Activated T-cell treated with anti-CD3 and anti-CD28 coated beads, Interleukin-2, amount 50 U/mL, for 48 hours (primary cell): ENCODE measurements at regions not wholly inside any gene's neighbourhood (a gene's known extent, or its start where the extent isn't known, plus 50 kb on each side); places are given as distances from the start of the nearest gene placed in this dataset.
"Not testable (repeated sequence)": the region's sequence is repeated elsewhere in the genome, so short reads cannot be mapped to it uniquely, and the experiment has no call there.

ENCODE experiments used
- DNase-seq, 2 experiments: peaks; one replicate each; pipeline ENCODE4 v3.0.0-alpha.2; 2020

DNA sequence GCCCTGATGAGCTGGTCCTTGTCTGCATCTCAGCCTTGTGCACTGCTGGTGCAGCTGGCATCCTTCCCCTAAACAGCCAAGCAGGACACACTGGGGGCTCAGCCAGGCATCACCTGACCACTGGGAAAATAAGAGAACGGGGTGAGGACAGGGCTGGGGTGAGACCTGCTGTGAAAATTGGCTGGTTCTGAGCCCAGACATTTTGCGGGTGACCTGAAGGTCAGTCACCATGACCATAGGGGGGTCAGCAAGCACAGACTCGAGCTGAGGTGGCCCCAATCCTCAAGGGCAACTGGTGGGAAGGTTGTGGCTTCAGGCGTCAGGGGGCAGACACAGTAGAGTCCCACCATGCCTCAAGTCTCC, 144.9 kb upstream of the TWIST2 start:
- DNase-seq, result no peak

DNA sequence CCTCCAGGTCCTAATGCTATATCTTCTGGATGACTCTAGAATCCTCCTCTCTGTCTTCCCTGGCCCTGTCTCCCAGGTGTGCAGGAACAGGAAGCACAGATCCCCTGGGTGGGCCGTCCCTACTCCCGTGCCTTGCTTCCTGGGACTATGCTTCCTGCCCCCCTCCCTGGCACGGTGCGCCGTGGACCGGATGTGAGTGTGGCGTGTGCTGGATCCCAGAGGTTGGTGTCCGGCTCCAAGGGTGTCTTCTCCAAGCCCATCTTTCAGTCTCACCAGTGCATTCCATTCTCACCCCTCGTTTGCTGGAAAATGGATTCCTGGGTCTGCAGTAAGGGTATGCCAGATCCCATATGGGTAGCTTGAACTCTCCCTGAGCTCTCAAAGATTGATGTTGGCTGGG, 144.4 kb upstream of the TWIST2 start:
- no peak for DNase-seq

DNA sequence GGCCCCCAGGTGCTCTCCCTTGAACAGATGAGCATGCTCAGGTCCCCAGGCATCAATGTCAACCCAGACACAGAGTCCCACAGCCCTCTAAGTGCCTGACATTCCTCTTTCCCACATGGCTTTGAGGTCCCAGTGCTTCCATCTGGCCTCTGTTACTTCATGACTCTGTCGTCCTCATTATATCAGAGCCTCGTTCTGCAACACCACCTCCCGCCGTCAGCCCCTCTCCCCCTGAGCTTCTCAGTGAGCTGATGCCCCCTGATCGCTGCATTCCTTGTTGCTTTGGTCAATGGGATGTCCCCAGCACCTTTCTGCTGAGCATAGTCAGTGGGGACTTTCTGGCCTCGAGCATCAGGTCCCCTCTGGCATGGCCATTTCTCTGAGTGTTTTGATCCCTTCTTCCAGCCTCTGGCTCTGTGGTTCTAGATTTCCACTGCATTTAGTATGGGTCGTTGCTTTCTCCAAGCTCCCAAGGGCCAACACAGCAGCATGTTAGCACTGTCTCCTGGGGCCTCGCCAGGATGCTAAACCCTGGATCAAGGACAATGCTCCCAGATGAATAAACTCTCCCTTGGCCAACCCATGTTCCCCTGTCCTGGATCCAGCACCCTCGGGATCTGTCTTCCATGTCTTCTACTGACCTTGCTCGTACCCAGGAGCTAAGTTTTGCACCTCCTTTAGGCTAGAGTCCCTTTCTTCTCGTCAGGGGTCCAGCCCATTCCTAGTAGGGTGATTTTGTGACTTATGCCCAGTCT, 143.2 kb upstream of the TWIST2 start:
- DNase-seq, result peak in 1 of 2 experiments; percentile 10

DNA sequence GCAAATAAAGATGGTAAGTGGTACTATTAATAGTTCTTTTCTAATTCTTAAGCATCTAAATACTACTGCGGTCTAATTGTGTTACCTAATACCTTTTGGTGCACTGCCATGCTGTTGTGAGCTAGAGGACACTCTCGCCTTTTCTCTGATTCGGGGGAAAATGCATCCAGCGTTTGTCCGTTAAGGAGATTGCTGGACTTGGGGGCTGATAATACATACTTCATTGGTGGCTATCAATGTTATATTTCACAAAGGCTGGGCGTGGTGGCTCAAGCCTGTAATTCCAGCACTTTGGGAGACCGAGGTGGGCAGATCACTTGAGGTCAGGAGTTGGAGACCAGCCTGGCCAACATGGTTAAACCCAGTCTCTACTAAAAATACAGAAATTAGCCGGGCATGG, 141.7 kb upstream of the TWIST2 start:
- DNase-seq, result no peak

DNA sequence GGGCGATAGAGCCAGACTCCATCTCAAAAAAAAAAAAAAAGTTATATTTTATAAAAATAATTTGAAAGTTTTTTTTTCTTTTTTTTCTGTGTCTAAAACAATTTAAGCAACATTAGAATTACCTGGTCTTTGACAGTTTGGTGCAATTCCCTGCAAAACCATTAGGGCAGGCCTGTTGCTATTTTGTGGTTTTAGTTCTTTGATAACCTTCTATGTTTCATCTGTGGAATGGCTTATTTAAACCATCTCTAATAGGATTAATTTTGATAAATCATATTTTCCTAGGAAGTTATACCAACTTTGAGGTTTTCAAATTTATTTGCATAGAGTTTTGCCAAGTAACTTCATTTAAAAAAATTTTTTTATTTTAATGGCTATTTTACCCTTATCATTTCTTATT, 141.2 kb upstream of the TWIST2 start:
- no peak for DNase-seq

DNA sequence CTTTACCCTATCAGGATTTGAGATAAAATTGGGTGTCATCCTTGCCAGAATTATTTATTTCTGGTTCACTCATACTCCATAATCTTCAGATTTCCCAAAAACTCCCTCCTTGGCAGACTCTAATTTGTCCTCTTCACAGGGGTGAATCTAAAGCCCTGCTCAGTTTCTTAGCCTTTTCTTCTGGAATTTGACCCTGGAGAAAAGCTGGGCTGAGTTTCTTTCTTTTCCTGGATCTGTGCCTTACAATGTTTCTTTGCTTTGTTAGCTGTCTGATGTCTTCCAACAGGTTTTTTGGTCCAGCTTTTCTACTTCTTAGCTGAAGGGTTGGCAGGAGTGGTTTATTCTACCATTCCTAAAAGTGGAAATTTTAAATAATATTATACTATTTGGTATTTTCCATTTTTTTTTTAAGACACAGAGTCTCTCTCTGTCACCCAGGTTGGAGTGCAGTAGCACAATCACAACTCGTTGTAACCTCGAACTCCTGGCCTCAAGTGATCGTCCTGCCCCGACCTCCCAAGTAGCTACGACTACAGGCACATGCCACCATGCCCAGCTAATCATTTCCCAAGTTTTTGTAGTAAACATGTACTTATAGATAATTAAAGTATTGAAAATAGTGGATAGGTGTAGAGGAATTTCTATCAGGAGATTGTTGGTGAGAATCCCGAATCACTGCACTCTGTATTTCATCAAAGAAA, 138.4 kb upstream of the TWIST2 start:
- no peak for DNase-seq

DNA sequence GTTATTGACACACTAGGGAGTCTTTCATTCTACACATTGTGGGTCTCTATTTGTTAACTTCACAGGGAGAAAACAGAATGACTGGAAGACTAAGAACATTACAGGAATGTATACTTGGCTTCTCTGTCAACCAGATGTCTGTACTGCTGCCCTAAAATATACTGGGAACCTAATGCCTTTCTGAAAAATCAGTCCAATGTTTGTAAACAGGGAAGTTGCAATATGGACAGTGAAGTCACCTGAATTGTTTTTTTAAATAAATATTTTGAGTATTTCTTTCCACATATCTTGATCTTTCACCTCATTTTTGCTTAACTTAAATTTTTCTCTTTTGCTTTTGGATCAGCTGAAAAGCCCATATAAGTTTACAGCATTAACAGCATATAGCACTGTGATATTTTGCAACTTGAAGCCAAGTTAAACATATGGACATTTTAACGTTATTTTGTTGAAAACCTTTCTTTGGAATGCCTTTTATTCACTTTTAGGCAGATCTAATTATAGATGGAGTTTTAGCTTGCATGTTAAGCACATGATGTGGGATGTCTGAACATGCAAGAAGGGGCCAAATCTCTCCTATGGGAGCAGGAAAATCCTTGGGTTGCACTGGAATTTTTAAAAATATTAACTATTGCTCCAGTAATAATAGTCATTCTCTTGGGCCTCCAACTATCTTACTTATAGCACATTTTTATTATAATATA, 137.7 kb upstream of the TWIST2 start:
- no peak for DNase-seq

DNA sequence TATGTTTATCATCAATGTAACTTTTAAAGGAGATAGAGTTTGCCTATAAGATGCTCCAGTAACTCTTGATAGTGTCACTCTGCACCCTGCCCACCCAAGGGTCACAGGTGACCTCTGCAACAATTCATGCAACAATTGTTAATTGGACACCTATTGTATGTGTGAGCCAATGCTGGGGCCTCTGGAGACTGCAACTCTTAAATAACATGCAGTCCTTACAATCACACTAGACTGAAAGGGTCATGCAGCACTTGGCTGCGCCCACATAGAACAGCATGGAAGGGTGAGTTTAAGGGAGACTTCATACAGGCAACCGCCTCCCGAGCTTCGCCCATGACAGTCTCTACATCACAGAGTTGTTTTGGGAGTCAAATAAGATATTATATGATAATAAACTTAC, 137.1 kb upstream of the TWIST2 start:
- DNase-seq, result no peak

DNA sequence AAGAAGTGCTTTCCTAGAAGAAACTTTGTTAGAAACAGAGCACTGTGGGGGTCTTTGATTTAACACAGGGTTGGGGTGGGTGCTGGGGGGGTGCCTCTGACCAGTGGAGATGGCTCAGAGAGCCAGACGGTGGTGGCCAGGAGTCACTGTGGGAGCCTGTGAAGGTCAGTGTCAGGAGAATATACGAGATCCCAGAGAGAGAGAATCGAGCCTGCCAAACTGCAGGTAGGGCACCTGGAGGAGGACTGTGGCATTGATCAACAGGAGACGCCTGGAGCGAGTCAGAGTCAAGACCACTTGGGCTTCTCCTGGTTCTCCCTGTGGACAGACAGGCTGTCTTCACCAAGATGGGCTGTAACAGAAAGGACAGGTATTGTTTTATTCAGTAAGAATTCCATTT, 136.5 kb upstream of the TWIST2 start:
- DNase-seq, result no peak

DNA sequence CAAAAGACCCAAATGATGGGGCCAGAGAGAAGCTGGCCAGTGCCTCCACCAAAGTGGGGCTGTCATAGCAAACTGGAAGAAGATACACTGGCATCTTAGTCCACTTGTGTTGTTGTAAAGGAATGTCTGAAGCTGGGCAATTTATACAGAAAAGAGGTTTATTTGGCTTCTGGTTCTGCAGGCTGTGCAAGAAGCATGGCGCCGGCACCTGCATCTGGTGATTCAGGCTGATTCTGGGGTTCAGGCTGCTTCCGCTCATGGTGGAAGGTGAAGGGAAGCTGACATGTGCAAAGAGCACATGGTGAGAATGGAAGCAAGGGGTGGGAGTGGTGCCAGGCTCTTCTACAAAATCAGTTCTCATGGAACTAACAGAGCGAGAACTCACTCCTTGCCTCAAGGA, 135.9 kb upstream of the TWIST2 start:
- no peak for DNase-seq

DNA sequence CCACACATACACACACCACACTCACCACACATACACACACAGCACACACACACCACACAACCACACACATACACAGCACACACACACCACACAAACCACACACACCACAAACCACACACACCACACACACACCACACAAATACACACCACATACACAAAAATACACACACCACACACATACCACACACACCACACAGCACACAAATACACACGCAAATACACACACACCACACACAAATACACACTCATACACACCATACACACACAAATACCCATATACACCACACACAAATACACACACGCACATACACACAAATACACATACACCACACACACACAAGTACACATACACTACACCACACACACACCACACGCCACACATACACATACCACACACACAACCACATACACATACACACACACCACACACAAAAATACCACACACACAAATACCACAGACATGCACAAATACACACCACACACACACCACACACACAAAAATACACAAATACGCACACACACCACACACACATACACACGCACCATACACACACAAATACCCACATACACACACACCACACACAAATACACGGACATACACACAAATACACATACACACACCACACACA, 134.6 kb upstream of the TWIST2 start:
- DNase-seq, result peak in 1 of 2 experiments; percentile 4

DNA sequence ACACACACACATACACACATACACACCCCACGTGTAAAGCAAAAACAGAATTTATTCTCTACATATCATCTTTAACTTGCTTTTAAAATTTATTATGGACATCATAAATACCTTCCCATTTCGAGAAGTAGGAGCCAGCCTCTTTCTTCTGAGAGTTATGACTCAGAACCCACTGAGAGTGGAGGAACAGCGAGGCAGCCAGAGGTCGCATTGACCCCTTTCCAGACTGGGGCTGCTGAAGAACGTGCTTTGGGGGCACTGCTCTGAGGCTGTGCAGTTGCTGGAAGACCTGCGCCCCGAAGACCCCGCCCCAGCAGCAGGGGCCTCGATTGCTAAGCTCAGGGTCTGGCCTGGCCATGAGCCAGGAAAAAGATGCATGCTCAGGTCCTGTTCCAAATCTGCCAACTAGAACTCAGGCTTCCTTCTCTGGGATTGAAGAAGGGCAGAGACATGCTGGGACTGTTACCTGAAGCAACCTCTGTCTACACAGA, 133.8 kb upstream of the TWIST2 start:
- peak in 1 of 2 experiments; percentile 9 for DNase-seq

DNA sequence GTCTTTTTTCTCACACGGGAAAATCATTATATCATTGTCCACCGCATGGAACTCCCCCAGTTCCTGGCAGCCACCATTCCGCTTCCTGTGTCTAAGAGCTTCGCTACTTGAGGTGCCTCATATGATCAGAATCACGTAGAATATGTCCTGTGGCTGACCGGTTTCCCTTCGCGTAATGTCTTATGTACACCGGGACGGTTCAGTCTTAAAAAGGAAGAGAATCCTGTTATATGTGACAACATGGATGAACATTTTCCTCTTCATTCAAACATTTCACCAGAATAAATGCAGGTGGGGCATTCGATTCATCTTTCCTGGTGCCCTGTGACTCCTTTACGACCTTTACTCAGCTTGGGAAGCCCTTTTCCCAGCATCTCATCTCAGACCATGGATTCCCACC, 131.7 kb upstream of the TWIST2 start:
- no peak for DNase-seq

DNA sequence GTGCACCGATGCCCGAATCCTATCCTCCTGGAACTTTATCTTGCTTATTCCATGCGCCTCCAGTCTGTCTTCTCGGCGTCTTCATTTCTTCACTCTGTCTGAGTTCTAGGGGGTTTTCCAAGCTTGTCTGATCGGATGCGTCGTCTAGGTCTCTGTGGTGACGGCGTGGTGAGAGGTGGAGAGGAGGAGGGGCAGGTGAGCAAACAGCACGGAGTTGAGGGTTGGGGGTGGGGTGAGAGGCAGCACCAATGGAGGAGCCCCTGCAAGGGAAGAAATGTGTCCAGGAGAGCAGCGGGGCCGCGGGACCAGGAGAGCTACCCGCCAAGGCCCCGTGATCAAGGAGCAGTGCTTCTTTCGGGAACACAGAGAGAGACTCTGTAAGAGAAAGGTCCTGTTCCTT, 131.3 kb upstream of the TWIST2 start:
- no peak for DNase-seq

DNA sequence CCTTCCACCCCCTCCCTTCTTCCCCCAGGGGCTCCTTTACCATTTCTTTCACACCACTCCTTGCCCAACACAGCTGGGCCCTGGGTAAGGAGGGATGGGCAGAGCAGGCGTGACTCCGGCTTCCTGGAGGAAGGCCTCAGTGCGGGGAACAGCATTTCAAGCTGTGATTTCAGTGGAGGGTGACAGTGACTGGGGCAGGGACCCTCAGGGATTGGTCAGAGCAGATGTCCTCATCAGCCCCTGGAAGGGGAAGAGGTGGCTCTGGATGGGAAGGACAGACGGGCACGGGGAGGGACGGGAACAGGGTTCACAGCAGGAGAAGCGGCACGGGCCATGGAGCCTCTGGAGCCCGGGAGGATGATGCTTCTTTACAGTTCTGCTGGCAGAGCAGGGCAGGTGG, 130.8 kb upstream of the TWIST2 start:
- no peak for DNase-seq

DNA sequence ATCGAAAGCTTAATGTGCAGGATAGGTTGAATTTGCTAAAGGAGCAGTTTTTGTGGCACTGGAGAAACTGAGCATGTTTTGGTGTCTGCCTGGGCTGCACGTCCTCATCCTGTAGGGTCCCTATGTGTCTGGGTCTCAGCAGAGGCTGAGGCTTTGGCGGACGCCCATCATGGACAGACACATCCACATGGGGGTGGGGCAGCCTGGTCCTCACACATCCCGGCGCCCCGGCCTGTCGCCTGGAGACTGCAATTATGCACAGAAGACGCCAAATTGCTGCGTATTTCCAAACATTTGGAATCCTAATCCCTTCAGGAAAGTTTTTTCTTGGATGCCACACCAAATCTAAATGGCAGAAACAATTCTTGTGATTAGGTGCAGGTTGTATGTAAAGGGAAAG, 128.2 kb upstream of the TWIST2 start:
- DNase-seq, result no peak

DNA sequence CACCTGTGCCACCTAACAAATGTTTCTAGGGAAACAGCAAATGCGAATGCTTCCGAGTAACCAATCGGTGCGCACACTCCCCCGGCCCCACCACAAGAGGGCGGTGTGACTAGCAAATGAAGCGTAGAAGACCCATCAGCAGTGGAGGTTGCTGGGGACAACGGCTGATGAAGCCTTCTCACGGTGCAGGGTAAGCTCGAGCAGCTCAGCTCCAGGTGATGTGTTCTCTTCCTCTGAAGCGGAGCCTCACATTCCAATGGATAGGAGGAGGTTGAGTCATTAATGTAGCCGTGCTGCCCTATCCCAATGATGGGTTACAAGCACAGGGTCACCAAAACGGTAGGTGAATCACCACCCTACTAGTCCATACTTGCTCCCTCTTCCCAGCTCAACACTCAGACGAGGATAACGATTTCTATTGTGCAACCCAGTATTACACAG, 127.6 kb upstream of the TWIST2 start:
- DNase-seq, result peak; percentile 74 to 76

DNA sequence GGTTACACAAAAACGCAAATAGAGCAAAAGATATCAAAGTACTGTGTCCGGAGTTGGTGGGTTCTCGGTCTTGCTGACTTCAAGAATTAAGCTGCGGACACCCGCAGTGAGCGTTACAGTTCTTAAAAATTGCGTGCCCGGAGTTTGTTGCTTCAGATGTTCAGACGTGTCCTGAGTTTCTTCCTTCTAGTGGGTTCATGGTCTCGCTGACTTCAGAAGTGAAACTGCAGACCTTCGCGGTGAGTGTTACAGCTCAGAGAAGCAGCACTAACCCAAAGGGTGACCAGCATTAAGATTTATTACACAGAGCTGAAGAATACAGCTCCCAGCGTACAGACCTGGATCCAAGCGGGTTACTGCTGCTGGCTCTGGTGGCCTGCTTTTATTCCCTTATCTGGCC, 125.7 kb upstream of the TWIST2 start:
- DNase-seq, result no peak

DNA sequence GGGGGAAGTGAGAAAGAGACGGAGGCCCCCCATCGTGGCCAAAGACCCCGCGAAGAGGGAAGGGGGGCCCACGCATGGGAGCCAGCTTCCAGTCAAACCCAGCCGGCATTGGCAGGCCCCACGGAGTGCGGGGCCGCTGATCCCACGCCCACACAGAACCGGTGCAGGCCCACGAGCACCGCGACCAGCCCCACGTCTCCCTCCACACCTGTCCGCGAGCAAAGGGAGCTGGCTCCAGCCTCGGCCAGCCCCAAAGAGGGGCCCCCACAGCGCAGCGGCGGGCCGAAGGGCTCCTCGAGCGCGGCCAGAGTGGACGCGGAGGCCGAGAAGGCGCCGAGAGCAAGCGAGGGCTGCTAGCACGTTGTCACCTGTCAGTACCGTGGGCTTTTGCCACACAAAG, 125.0 kb upstream of the TWIST2 start:
- DNase-seq, result no peak

DNA sequence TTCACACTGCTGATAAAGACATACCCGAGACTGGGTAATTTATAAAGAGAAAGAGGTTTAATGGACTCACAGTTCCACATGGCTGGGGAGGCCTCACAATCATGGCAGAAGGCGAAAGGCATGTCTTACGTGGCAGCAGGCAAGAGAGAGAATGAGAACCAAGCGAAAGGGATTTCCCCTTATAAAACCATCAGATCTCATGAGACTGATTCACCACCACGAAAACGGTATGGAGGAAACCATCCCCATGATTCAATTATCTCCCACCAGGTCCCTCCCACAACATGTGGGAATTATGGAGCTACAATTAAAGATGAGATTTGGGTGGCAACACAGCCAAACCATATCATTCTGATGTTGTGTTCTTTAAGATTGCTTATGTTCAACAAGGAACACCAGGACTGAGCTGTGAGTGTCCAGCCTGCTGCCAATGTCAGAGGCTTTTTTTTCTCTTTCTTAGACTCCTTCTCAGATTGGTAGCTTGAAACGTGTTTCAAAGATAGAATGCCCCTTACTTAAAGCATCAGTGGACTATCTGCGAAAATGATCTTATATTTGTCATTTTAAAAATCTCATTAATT, 124.1 kb upstream of the TWIST2 start:
- DNase-seq, result not testable (repeated sequence)

DNA sequence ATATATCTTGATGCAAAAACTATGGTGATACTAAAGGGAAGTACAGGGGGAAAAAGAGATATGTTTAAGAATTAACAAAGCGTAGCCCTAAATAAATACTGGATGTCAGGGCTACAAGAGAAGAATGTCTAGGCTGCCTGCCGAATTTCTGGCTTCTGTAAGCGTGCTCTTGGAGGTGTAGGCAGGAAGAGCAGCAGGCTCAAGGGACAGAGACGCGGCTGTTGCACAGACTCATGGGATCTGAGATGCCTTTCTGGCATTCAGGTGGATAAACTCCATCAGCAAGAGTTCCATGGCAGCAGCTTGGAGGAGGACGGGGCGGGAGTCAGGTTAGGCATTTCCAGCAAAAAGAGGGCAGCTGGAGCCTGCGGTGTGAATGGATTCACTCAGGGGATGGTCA, 123.2 kb upstream of the TWIST2 start:
- no peak for DNase-seq

DNA sequence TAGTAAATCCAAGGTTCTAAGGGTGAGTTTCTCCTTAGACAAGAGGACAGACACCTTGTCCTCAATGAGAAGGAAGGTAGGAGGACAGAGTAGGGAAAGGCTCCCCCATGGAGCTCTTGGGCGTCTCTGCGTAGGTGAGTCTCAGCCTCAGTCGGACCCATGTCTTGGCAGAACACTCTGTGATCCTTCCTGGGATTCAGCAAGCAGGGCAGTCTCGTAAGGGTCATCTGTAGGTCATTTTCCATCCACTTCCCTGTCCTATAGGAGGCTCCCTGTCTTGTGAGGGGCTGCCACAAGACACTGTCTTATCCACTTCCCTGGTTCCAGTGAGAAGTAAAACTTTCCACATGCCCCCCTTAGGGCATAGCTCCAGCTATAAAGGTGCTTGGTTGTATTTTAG, 122.6 kb upstream of the TWIST2 start:
- DNase-seq, result no peak
